Limb (tissue), 2 donors: ENCODE measurements at regions not wholly inside any gene's neighbourhood (a gene's known extent, or its start where the extent isn't known, plus 50 kb on each side); places are given as distances from the start of the nearest gene placed in this dataset.

Experiments
- DNase-seq, 2 donors: peaks; one replicate each; pipeline ENCODE4 v3.0.0-alpha.2; 2016; ENCODE audit errors: extremely low spot score in 2 of 2

GRCh38 chr6:170483413-170483812, 69.7 kb downstream of the PSMB1 start:
- DNase-seq: no peak

- DNase-seq: peak in 1 of 2 donors; percentile 34
These were observed 72.9 kb downstream of the PSMB1 start for GRCh38 chr6:170480050-170480692.

GRCh38 chr6:170476360-170476759, 76.7 kb downstream of the PSMB1 start:
- DNase-seq: no peak

- no peak for DNase-seq
These were observed 78.0 kb downstream of the PSMB1 start for GRCh38 chr6:170475118-170475517.

GRCh38 chr6:170473801-170474200, 79.3 kb downstream of the PSMB1 start:
- no peak for DNase-seq

- DNase-seq: peak in 1 of 2 donors; percentile 54
These were observed 79.8 kb downstream of the PSMB1 start for GRCh38 chr6:170473301-170473717.

- DNase-seq: peak in 1 of 2 donors; percentile 30
These were observed 81.6 kb downstream of the PSMB1 start for GRCh38 chr6:170471491-170471890.

GRCh38 chr6:170470734-170471133, 82.4 kb downstream of the PSMB1 start:
- DNase-seq: no peak

GRCh38 chr6:170464524-170464979, 88.6 kb downstream of the PSMB1 start:
- DNase-seq: no peak

- no peak for DNase-seq
These were observed 89.0 kb downstream of the PSMB1 start for GRCh38 chr6:170464080-170464479.

- no peak for DNase-seq
These were observed 89.9 kb downstream of the PSMB1 start for GRCh38 chr6:170463101-170463721.

- no peak for DNase-seq
These were observed 90.6 kb downstream of the PSMB1 start for GRCh38 chr6:170462366-170463020.

GRCh38 chr6:170461556-170462365, 91.3 kb downstream of the PSMB1 start:
- no peak for DNase-seq

GRCh38 chr6:170461111-170461510, 92.0 kb downstream of the PSMB1 start:
- DNase-seq: no peak

- DNase-seq: no peak
These were observed 92.5 kb downstream of the PSMB1 start for GRCh38 chr6:170460641-170461040.

GRCh38 chr6:170459451-170459850, 93.7 kb downstream of the PSMB1 start:
- no peak for DNase-seq

- no peak for DNase-seq
These were observed 96.0 kb downstream of the PSMB1 start for GRCh38 chr6:170456886-170457698.
